OCI-LY7 (cell line): ENCODE measurements at regions not wholly inside any gene's neighbourhood (a gene's known extent, or its start where the extent isn't known, plus 50 kb on each side); places are given as distances from the start of the nearest gene placed in this dataset.

Source experiments
- BruUV-seq: library from RNA; stranded (reverse); fragments of 400-500 nt; replicated peaks from 2 replicates; lab custom pipeline; 2021; lab: Mats Ljungman, UMichigan
- CTCF ChIA-PET: fragments of 300-600 bp; sonication (Branson Sonifier 250); formaldehyde crosslinking; loops from one replicate; lab custom pipeline; 2022; ENCODE audit warnings: antibody characterized with exemption; ENCODE audit not compliant: unreplicated experiment; lab: Charles Lee
- POLR2A ChIA-PET: fragments of 300-600 bp; sonication (Branson Sonifier 250); formaldehyde crosslinking; loops from one replicate; lab custom pipeline; 2022; ENCODE audit warnings: antibody characterized with exemption; lab: Charles Lee
- DNase-seq: peaks from one replicate; pipeline ENCODE4 v3.0.0-alpha.2; 2015; ENCODE audit warnings: low spot score
- H2AFZ ChIP-seq: fragments of 200-600 bp; sonication (generic), shearing (Covaris generic); 2 replicates; pipeline ENCODE4 v1.6.1; 2014; ENCODE audit warnings: mild to moderate bottlenecking, antibody characterized with exemption, low read length, moderate library complexity
- H3K27ac ChIP-seq: fragments of 200-600 bp; sonication (generic); 2 replicates; pipeline ENCODE4 v1.5.1; 2014; ENCODE audit warnings: mixed run types, low read depth, mild to moderate bottlenecking, moderate library complexity, low read length, inconsistent platforms; ENCODE audit not compliant: poor library complexity, severe bottlenecking
- H3K36me3 ChIP-seq: fragments of 200-600 bp; sonication (generic); 2 replicates; pipeline ENCODE4 v1.6.1; 2014; ENCODE audit warnings: mild to moderate bottlenecking, antibody characterized with exemption, low read length, moderate library complexity, mixed read lengths; ENCODE audit not compliant: insufficient read depth
- H3K4me1 ChIP-seq: fragments of 200-600 bp; sonication (generic); 2 replicates; pipeline ENCODE4 v1.5.1; 2014; ENCODE audit warnings: mild to moderate bottlenecking, low read length; ENCODE audit not compliant: insufficient read depth, poor library complexity, severe bottlenecking
- H3K4me2 ChIP-seq: fragments of 200-600 bp; sonication (generic); 2 replicates; pipeline ENCODE4 v1.6.1; 2014; ENCODE audit warnings: mild to moderate bottlenecking, low read length
- H3K4me3 ChIP-seq: fragments of 200-600 bp; sonication (generic); 2 replicates; pipeline ENCODE4 v1.5.1; 2014; ENCODE audit warnings: mild to moderate bottlenecking, low read depth, low read length; ENCODE audit not compliant: poor library complexity, severe bottlenecking
- H3K79me2 ChIP-seq: fragments of 200-600 bp; sonication (generic); 2 replicates; pipeline ENCODE4 v1.6.1; 2016; ENCODE audit warnings: low read depth, mild to moderate bottlenecking, low read length, moderate library complexity, mixed read lengths; ENCODE audit not compliant: insufficient read depth
- H3K9me2 ChIP-seq: fragments of 200-600 bp; sonication (generic); 2 replicates; pipeline ENCODE4 v1.6.1; 2016; ENCODE audit warnings: mild to moderate bottlenecking, low read length, mixed read lengths; ENCODE audit not compliant: insufficient read depth
- H3K9me3 ChIP-seq: fragments of 200-600 bp; sonication (generic); 2 replicates; pipeline ENCODE4 v1.6.1; 2014; ENCODE audit warnings: mild to moderate bottlenecking, mixed run types, low read length, mixed read lengths
- H4K20me1 ChIP-seq: fragments of 200-600 bp; sonication (generic); 2 replicates; pipeline ENCODE4 v1.6.1; 2014; ENCODE audit warnings: mild to moderate bottlenecking, antibody characterized with exemption, low read length, moderate library complexity, mixed read lengths; ENCODE audit not compliant: insufficient read depth
- EZH2phosphoT487 ChIP-seq: fragments of 200-600 bp; sonication (generic); IDR thresholded peaks from 2 replicates; pipeline ENCODE4 v1.6.1; 2018; ENCODE audit warnings: low read depth, borderline replicate concordance, mild to moderate bottlenecking, mixed run types, antibody characterized with exemption, low read length, moderate library complexity, mixed read lengths
- intact Hi-C: fragments of 100-400 bp; cut with micrococcal nuclease; formaldehyde crosslinking; loops from one replicate; pipeline ENCODE4 v1.10.0; 2022; ENCODE audit not compliant: unreplicated experiment
- TF ChIP-seq, protein P1 (sequence below): fragments of 200-600 bp; sonication (generic); conservative IDR thresholded peaks from 2 replicates; pipeline ENCODE4 v1.5.1; 2014; ENCODE audit warnings: mild to moderate bottlenecking, antibody characterized with exemption, low read length, moderate library complexity, mixed read lengths

DNA sequence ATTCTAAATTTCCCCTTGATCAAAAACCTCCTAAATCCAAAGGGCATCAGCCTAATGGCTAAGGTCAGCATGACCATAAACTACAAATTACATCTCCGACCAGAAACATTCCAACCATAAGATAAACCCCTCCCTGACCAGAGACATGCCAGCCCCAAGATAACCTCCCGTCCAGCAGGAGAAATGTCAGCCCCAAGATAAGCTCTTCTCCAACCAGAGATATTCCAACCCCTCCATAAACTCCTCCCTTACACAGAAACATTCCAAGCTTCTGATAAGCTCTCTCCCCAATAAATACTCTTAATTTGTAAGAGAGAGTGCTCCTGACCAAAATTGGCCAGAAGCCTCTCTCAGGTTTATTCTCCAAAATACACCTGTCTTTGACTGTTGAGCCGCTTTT, 274.0 kb downstream of the RNF152 start:
- CTCF ChIA-PET, result no interaction called here
- H3K9me2 ChIP-seq, result no peaks in the 10 kb centered on the region
- intact Hi-C loops, result no loop called here
- BruUV-seq, result no TSS peak
- H3K79me2 ChIP-seq, result no peaks in the 10 kb centered on the region
- TF ChIP-seq, protein P1, sequence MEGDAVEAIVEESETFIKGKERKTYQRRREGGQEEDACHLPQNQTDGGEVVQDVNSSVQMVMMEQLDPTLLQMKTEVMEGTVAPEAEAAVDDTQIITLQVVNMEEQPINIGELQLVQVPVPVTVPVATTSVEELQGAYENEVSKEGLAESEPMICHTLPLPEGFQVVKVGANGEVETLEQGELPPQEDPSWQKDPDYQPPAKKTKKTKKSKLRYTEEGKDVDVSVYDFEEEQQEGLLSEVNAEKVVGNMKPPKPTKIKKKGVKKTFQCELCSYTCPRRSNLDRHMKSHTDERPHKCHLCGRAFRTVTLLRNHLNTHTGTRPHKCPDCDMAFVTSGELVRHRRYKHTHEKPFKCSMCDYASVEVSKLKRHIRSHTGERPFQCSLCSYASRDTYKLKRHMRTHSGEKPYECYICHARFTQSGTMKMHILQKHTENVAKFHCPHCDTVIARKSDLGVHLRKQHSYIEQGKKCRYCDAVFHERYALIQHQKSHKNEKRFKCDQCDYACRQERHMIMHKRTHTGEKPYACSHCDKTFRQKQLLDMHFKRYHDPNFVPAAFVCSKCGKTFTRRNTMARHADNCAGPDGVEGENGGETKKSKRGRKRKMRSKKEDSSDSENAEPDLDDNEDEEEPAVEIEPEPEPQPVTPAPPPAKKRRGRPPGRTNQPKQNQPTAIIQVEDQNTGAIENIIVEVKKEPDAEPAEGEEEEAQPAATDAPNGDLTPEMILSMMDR, result no peak
- TF ChIP-seq EZH2phosphoT487, result no peak
- no peak overlapping the region for H3K27ac ChIP-seq
- POLR2A ChIA-PET, result no interaction called here
- no peak for DNase-seq
- H3K4me2 ChIP-seq, result no peak overlapping the region
- no peak overlapping the region for H2AFZ ChIP-seq
- H3K9me3 ChIP-seq, result no peaks in the 10 kb centered on the region
- H4K20me1 ChIP-seq, result no peaks in the 10 kb centered on the region
- no peak overlapping the region for H3K4me3 ChIP-seq
- no peaks in the 10 kb centered on the region for H3K4me1 ChIP-seq
- no peaks in the 10 kb centered on the region for H3K36me3 ChIP-seq

DNA sequence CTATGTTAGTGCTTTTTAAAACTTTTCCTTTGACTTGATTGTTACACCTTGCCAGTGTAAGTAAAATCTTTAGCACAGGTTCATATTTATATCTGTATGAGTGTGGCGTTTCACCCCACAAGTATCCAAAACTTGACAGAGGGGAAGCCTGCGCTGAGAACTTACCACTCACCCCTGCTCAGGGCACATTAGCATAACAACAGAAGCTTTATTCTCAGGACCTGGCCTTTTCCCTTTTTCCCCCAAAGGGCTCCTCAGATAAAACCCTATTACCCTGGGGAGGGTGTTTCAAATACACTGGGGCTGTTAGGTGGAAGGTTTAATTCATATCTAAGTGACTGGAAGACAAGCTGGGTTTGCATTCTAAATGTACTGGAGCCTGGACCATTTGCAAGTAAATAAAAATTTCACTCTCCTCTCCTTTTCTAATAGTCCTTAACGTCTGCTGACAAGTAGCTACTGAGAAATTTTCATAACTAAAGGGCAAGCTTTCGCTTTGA, 276.6 kb downstream of the RNF152 start:
- Histone ChIP-seq H3K4me3 (no peak overlapping the region), H2AFZ (no peak overlapping the region), H3K4me1 (no peaks in the 10 kb centered on the region), H3K9me2 (no peaks in the 10 kb centered on the region), H3K79me2 (no peaks in the 10 kb centered on the region), H3K36me3 (no peaks in the 10 kb centered on the region), H4K20me1 (no peaks in the 10 kb centered on the region), H3K27ac (no peak overlapping the region), H3K4me2 (no peak overlapping the region), H3K9me3 (no peaks in the 10 kb centered on the region)
- ChIA-PET CTCF (no interaction called here), POLR2A (no interaction called here)
- no TSS peak for BruUV-seq
- TF ChIP-seq, protein P1, result no peak
- TF ChIP-seq EZH2phosphoT487, result no peak
- no peak for DNase-seq
- intact Hi-C loops, result no loop called here

DNA sequence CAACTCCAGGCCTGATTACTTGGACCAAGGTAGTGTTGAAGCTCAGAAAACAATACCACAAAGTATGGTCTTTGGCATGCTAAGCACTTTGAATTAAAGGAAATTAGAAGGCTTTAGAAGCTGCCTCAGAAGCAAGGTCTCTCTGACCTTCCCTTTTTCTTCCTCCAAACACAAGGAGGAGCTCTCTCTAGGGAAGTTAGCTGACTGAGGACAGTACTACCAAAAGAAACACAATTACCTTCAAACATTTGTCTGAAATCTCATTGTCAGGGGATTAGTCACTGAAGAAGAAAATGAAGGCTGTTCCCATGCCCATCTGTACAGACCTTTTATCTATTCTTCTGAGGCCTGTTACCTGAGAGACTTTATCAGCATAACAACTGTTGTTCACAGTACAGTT, 279.3 kb downstream of the CDH20 start:
- ChIA-PET POLR2A (no interaction called here), CTCF (no interaction called here)
- Histone ChIP-seq H3K36me3 (no peaks in the 10 kb centered on the region), H3K4me3 (no peak overlapping the region), H4K20me1 (no peaks in the 10 kb centered on the region), H3K9me2 (no peaks in the 10 kb centered on the region), H3K79me2 (no peaks in the 10 kb centered on the region), H2AFZ (no peak overlapping the region), H3K27ac (no peak overlapping the region), H3K4me1 (no peaks in the 10 kb centered on the region), H3K4me2 (no peak overlapping the region), H3K9me3 (no peaks in the 10 kb centered on the region)
- intact Hi-C loops, result no loop called here
- TF ChIP-seq, protein P1, result 0 out of 2 replicates have a peak, but pooled peaks have one; percentile 19
- no peak for TF ChIP-seq EZH2phosphoT487
- no TSS peak for BruUV-seq
- DNase-seq, result no peak
